Skeletal muscle tissue (tissue), 3 donors: ENCODE measurements at regions not wholly inside any gene's neighbourhood (a gene's known extent, or its start where the extent isn't known, plus 50 kb on each side); places are given as distances from the start of the nearest gene placed in this dataset.
"Not testable (repeated sequence)": the region's sequence is repeated elsewhere in the genome, so short reads cannot be mapped to it uniquely, and the experiment has no call there.

ENCODE experiments used
- H3K27ac ChIP-seq: one replicate; pipeline ENCODE4 v1.7.0; 2013; ENCODE audit warnings: mild to moderate bottlenecking, low read depth, low read length, inconsistent platforms
- H3K27me3 ChIP-seq, 3 donors: one replicate each; pipeline ENCODE4 v1.7.0; 2013; ENCODE audit warnings: low read length in 3 of 3; ENCODE audit not compliant: control insufficient read depth in 3 of 3, insufficient read depth in 3 of 3
- H3K36me3 ChIP-seq, 3 donors: one replicate each; pipeline ENCODE4 v1.7.0; 2013; ENCODE audit warnings: low read length in 3 of 3; ENCODE audit not compliant: control insufficient read depth in 3 of 3, insufficient read depth in 3 of 3
- H3K4me1 ChIP-seq, 3 donors: one replicate each; pipeline ENCODE4 v1.7.0; 2013; ENCODE audit warnings: low read length in 3 of 3, mild to moderate bottlenecking in 3 of 3; ENCODE audit not compliant: control insufficient read depth in 3 of 3, insufficient read depth in 3 of 3
- H3K4me3 ChIP-seq, 3 donors: one replicate each; pipeline ENCODE4 v1.7.0; 2013; ENCODE audit warnings: low read length in 3 of 3
- H3K9ac ChIP-seq, 3 donors: one replicate each; pipeline ENCODE4 v1.7.0; 2013; ENCODE audit warnings: low read length in 3 of 3, mild to moderate bottlenecking in 3 of 3, moderate library complexity in 2 of 3, low read depth in 1 of 3
- H3K9me3 ChIP-seq, 3 donors: one replicate each; pipeline ENCODE4 v1.7.0; 2013; ENCODE audit warnings: low read length in 3 of 3; ENCODE audit not compliant: control insufficient read depth in 3 of 3
- donor health status: Osteomylitis.

DNA sequence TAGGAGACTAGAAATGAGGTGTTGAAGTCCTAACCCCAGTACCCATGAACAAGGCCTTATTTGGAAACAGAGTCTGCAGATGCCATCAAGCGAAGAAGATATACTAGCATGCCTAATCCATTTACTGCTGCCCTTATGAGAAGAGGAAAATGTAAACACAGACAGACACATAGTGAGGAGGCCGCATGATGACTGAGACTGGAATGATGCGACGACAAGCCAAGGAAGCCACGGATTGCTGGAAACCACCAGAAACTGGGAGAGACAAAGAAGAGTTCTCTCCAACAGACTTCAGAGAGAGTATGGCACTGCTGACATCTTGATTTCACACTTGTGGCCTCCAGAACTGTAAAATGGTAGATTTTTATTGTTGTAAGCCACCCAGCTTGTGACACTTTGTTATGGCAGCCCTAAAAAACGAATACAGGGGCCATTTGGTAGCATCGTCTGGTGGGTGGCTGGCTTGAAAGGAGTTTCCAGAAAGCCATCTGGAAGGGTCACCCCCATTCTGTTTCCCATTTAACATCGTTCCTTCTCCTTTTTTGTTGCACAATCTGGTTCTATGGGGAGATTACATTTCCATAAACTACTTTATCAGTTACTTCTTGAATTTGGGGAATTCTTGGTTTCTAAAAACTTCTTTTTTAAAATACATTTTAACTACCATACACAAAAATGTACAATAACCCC lies 193.1 kb downstream of the HSD17B3 start:
- H3K27me3 ChIP-seq, result no peaks in the 10 kb centered on the region
- no peak overlapping the region for H3K27ac ChIP-seq
- no peak overlapping the region for H3K4me3 ChIP-seq
- H3K36me3 ChIP-seq, result no peaks in the 10 kb centered on the region
- no peaks in the 10 kb centered on the region for H3K4me1 ChIP-seq
- no peak overlapping the region for H3K9ac ChIP-seq
- no peaks in the 10 kb centered on the region for H3K9me3 ChIP-seq

DNA sequence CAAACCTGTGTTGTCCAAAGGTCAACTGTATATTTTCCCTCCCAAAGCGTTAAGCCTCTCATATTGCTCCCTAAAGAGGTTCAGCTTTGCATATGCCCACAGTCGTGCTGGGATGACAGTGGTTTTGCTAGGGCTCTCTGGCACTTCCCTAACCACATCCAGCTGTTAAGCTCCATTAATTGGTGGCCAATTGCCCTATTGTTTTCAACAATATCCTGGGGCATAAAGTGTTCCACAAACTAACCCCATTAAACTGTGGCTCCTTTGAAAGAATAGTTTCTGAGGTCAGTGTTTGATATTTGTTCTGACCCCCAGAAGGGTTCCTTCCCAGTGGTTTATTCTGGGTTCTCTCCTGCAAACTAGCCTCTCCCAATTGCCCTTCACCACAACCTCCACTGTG lies 194.5 kb downstream of the HSD17B3 start:
- Histone ChIP-seq H3K9ac (no peak overlapping the region), H3K27ac (no peak overlapping the region), H3K4me3 (no peak overlapping the region), H3K9me3 (no peaks in the 10 kb centered on the region), H3K36me3 (no peaks in the 10 kb centered on the region), H3K4me1 (no peaks in the 10 kb centered on the region), H3K27me3 (no peaks in the 10 kb centered on the region)

DNA sequence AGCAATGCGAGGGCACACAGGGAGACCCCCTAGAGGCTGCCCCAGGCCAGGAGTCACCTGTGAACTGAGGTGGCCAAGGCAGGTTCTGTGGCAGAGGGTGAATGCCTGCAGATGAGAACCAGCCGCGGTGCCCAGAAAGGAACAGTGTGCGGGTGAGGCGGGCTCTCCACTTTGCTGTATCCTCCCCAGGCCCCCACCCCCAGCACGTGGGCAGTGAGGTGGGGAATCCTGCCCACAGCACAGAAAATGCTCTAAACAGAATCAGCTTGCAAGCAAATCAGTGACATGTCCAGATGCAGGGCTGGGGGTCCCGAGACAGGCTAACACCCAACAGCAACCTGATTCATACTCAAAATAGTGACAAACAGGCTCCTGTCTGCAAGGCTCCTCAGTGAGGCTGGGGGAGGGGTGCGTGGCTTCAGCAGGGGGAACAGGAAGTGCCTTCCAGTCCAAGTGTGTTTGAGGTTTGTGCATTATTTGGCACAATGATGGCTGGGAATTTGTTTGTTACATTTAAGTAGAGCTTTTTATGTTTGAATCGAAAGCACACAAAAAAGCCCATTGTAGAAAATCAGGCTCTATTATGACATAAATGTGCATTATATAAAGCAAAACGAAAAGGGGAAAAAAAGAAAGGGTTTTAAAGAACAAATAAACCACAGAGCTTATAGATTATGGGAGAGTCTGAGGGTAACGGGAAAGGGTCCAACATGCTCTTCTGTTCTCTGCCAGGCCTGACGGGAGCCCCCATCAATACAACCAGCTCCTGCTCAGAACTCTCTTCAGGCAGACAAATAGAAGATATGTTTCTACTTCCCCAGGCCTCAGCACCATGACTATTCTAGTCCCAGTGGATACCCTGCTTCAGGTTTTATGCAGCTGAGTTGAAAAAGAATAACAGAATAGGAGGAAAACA lies 201.3 kb downstream of the HSD17B3 start:
- no peak overlapping the region for H3K9ac ChIP-seq
- no peaks in the 10 kb centered on the region for H3K36me3 ChIP-seq
- peaks cover 0 to 8% (median 5%) of the 10 kb centered on the region in 3 donors for H3K27me3 ChIP-seq
- H3K4me3 ChIP-seq, result no peak overlapping the region
- no peaks in the 10 kb centered on the region for H3K9me3 ChIP-seq
- no peaks in the 10 kb centered on the region for H3K4me1 ChIP-seq
- no peak overlapping the region for H3K27ac ChIP-seq

DNA sequence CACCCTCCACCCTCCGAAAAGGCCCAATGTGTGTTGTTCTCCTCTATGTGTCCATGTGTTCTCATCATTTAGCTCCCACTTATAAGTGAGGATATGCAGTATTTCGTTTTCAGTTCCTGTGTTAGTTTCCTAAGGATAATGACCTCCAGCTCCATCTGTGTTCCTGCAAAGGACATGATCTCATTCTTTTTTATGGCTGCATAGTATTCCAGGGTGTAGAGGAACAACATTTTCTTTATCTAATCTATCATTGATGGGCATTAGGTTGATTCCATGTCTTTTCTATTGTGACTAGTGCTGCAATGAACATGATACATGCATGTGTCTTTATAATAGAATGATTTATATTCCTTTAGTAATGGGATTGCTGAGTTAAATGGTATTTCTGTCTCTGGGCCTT lies 211.3 kb downstream of the HSD17B3 start:
- not testable (repeated sequence) for H3K9ac ChIP-seq, H3K36me3 ChIP-seq, H3K9me3 ChIP-seq, H3K27ac ChIP-seq, H3K4me1 ChIP-seq, H3K4me3 ChIP-seq
- peaks cover 9 to 21% (median 9%) of the 10 kb centered on the region in 3 donors for H3K27me3 ChIP-seq

DNA sequence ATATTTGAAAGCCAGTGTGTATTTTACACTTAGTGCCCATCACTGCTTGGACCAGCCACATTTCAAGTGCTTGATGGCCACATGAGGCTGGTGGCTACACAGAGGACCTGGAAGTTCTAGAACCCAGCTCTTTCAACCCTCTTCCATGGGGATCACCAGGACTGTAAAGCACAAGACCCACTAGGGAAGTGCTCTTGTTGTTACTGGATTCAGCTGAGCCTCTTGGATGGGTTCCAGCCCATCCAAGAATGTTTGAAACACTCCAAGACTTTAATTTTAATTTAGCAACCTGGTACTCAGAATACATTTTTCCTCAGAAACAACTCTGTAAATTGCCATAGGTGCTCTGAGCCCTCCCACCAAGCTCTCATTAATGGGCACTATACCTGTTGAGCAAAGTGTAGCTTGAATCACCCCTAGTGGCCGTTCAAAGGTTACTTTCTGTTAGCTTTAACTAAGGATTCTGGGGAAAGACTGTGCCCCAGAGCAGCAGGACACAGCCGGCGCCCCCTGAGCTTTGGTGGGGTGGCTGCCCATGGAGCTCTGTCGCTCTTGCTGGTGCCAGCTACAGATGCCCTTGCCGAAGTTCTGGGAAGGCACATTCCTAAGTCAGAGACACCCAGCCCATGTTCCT lies 212.4 kb downstream of the HSD17B3 start:
- Histone ChIP-seq H3K4me3 (no peak overlapping the region), H3K27me3 (peaks cover 13 to 25% (median 14%) of the 10 kb centered on the region in 3 donors), H3K27ac (no peak overlapping the region), H3K9ac (no peak overlapping the region), H3K4me1 (no peaks in the 10 kb centered on the region), H3K9me3 (no peaks in the 10 kb centered on the region), H3K36me3 (no peaks in the 10 kb centered on the region)

DNA sequence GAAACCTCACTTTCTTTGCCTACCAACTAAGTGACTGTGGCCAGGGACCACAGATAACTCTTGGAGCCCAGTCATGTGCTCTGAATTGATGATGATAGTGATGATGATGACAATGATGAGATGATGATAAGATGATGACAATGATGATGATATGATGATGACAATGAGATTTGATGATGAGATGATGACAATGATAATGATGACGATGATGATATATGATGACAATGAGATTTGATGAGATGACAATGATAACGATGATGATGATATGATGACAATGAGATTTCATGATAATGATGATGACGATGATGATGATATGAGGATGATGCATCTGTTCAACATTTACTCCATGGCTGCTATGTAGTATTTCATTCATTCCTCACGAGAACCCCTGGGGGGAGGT lies 213.0 kb downstream of the ERCC6L2 start:
- no peaks in the 10 kb centered on the region for H3K4me1 ChIP-seq
- H3K9ac ChIP-seq, result no peak overlapping the region
- H3K4me3 ChIP-seq, result no peak overlapping the region
- H3K27ac ChIP-seq, result no peak overlapping the region
- H3K9me3 ChIP-seq, result no peaks in the 10 kb centered on the region
- H3K27me3 ChIP-seq, result peaks cover 13 to 25% (median 14%) of the 10 kb centered on the region in 3 donors
- no peaks in the 10 kb centered on the region for H3K36me3 ChIP-seq

DNA sequence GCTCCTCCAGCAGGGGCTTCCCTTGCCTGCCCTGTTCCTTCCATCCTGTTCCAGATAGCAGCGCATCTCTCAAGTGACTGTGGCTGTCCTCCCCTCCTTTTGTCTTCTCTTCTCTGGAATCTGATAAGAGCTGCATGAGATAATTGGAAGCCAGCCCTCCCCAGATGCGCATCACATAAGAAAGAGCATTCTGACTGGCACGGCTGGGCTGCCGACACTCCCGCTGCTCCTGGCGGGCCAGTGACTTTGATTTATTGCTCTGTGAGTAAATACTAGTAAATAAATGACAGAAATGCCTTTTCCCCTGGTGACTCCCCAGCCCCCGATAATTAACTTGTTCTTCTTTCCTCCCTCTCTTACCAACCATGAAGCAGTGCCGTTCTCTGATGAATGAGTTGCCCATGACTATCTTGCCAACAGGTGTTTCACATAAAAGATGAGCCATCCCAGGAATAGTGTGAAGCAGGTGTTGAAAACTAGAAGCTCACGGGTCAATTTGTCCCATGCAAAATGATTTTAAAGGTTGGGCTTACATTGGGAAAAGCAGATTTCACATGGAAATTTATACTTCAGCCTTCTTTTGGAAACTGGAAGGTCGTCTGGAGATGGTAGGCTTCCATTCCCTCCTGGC lies 212.3 kb downstream of the ERCC6L2 start:
- no peak overlapping the region for H3K27ac ChIP-seq
- no peak overlapping the region for H3K4me3 ChIP-seq
- no peaks in the 10 kb centered on the region for H3K9me3 ChIP-seq
- H3K9ac ChIP-seq, result no peak overlapping the region
- H3K36me3 ChIP-seq, result no peaks in the 10 kb centered on the region
- peaks cover 14 to 25% (median 19%) of the 10 kb centered on the region in 3 donors for H3K27me3 ChIP-seq
- H3K4me1 ChIP-seq, result no peaks in the 10 kb centered on the region

DNA sequence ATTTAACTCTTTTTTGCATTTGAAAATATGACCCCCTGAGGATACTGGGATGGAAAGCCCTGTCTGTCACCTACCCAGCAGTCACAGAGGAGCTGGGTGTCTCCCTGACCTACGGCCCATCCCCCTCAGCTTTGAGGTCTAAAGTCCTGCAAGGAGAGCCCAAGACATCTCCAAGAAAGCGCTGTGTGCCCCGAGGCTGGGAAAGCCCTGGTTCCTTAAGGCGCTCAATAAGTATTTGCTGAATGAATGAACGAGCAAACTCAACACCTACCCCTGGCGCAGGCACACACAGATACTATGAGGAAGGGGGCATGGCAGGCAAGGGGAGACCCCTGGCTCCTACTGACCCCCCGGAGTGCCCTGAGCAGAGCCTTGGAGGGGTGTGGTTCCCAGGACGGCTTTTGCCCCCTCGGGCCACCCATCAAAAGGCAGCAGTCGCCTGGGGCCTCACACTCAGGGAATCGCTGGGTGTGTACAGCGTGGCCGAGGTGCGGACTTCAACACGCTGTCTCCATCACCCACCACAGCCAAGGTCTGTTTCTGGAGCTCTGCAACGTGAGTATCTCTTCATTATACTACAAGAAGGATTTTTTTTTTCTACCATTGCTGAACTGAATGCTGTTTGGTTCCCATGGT lies 211.6 kb downstream of the ERCC6L2 start:
- Histone ChIP-seq H3K9me3 (no peaks in the 10 kb centered on the region), H3K27ac (no peak overlapping the region), H3K4me3 (no peak overlapping the region), H3K27me3 (peaks cover 19 to 31% (median 24%) of the 10 kb centered on the region in 3 donors), H3K36me3 (no peaks in the 10 kb centered on the region), H3K4me1 (no peaks in the 10 kb centered on the region), H3K9ac (no peak overlapping the region)

DNA sequence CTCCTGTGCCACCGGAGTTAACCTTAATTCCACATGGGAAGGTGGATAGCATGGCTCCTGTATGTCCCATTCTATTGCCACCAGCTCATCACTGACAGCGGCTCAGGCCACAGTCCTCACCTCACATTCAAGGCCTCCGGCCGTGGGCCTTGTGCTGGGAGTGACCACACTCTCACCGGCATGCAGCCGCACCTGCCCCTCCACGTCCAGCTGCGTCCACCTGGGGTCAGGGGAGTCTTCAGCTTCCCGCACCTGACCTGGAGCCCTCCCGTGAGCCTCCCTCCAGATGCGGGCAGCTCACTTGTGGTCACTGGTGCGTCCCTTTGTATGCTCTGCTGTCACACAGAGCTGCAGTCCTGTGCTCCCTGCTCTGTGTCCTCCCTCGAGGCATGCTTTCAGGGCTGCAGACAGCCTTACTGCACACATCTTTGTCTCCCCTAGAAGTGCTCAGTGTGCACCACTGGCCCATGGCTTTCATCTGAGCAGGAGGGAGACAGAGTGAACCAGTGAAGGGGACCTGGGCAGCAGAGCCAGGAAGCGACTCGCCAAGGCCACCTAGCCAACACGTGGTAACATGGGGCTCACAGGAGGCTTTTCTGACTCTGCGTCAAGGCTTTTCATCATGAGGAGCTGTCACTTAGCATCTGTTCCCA lies 210.1 kb downstream of the ERCC6L2 start:
- no peaks in the 10 kb centered on the region for H3K36me3 ChIP-seq
- peaks cover 19 to 32% (median 24%) of the 10 kb centered on the region in 3 donors for H3K27me3 ChIP-seq
- no peak overlapping the region for H3K27ac ChIP-seq
- H3K9me3 ChIP-seq, result no peaks in the 10 kb centered on the region
- H3K4me3 ChIP-seq, result no peak overlapping the region
- H3K9ac ChIP-seq, result no peak overlapping the region
- H3K4me1 ChIP-seq, result no peaks in the 10 kb centered on the region
